ENCODE measurements at regions not wholly inside any gene's neighbourhood (a gene's known extent, or its start where the extent isn't known, plus 50 kb on each side); places are given as distances from the start of the nearest gene placed in this dataset.

- no peak for DNase-seq (ENCODE audit: insufficient read length, low spot score, missing footprints)
- no peak overlapping the region for H3K27ac ChIP-seq (ENCODE audit: low read depth, low read length)
- no peaks in the 10 kb centered on the region for H3K79me2 ChIP-seq (ENCODE audit: insufficient read depth, low read length)
- no peak overlapping the region for H3K4me3 ChIP-seq (ENCODE audit: insufficient read depth, low read length)
- H3K4me2 ChIP-seq (ENCODE audit: insufficient read depth, low read length) = no peak overlapping the region
- no peaks in the 10 kb centered on the region for H3K27me3 ChIP-seq (ENCODE audit: insufficient read depth, low read length)
- H3K36me3 ChIP-seq (ENCODE audit: insufficient read depth, low read length) = no peaks in the 10 kb centered on the region
- H3K9me3 ChIP-seq (ENCODE audit: low read depth, low read length) = no peaks in the 10 kb centered on the region
- no peaks in the 10 kb centered on the region for H3K4me1 ChIP-seq (ENCODE audit: insufficient read depth, low read length)
- no peak overlapping the region for H2AFZ ChIP-seq (ENCODE audit: low read length)
- no peaks in the 10 kb centered on the region for H4K20me1 ChIP-seq (ENCODE audit: insufficient read depth, low read length)
- TF ChIP-seq CTCF (IDR thresholded peaks at IDR 0.05; ENCODE audit: extremely low read depth, low read depth, low read length) = no peak
Observed at GRCh38 chr5:6118691-6119090, 259.7 kb downstream of the MED10 start.

GRCh38 chr5:6117212-6117611, 261.1 kb downstream of the MED10 start:
- Histone ChIP-seq H3K4me3 (ENCODE audit: insufficient read depth, low read length) (no peak overlapping the region), H3K4me1 (ENCODE audit: insufficient read depth, low read length) (no peaks in the 10 kb centered on the region), H3K79me2 (ENCODE audit: insufficient read depth, low read length) (no peaks in the 10 kb centered on the region), H3K36me3 (ENCODE audit: insufficient read depth, low read length) (no peaks in the 10 kb centered on the region), H3K9me3 (ENCODE audit: low read depth, low read length) (no peaks in the 10 kb centered on the region), H2AFZ (ENCODE audit: low read length) (no peak overlapping the region), H3K27me3 (ENCODE audit: insufficient read depth, low read length) (no peaks in the 10 kb centered on the region), H3K4me2 (ENCODE audit: insufficient read depth, low read length) (no peak overlapping the region), H4K20me1 (ENCODE audit: insufficient read depth, low read length) (no peaks in the 10 kb centered on the region), H3K27ac (ENCODE audit: low read depth, low read length) (no peak overlapping the region)
- no peak for TF ChIP-seq CTCF (IDR thresholded peaks at IDR 0.05; ENCODE audit: extremely low read depth, low read depth, low read length)
- no peak for DNase-seq (ENCODE audit: insufficient read length, low spot score, missing footprints)

GRCh38 chr5:6115852-6116251, 262.5 kb downstream of the MED10 start:
- no peak overlapping the region for H2AFZ ChIP-seq (ENCODE audit: low read length)
- H4K20me1 ChIP-seq (ENCODE audit: insufficient read depth, low read length) = no peaks in the 10 kb centered on the region
- no peaks in the 10 kb centered on the region for H3K79me2 ChIP-seq (ENCODE audit: insufficient read depth, low read length)
- H3K36me3 ChIP-seq (ENCODE audit: insufficient read depth, low read length) = no peaks in the 10 kb centered on the region
- H3K9me3 ChIP-seq (ENCODE audit: low read depth, low read length) = no peaks in the 10 kb centered on the region
- no peaks in the 10 kb centered on the region for H3K4me1 ChIP-seq (ENCODE audit: insufficient read depth, low read length)
- DNase-seq (ENCODE audit: insufficient read length, low spot score, missing footprints) = no peak
- H3K4me3 ChIP-seq (ENCODE audit: insufficient read depth, low read length) = no peak overlapping the region
- no peak for TF ChIP-seq CTCF (IDR thresholded peaks at IDR 0.05; ENCODE audit: extremely low read depth, low read depth, low read length)
- no peaks in the 10 kb centered on the region for H3K27me3 ChIP-seq (ENCODE audit: insufficient read depth, low read length)
- no peak overlapping the region for H3K4me2 ChIP-seq (ENCODE audit: insufficient read depth, low read length)
- no peak overlapping the region for H3K27ac ChIP-seq (ENCODE audit: low read depth, low read length)

DNA sequence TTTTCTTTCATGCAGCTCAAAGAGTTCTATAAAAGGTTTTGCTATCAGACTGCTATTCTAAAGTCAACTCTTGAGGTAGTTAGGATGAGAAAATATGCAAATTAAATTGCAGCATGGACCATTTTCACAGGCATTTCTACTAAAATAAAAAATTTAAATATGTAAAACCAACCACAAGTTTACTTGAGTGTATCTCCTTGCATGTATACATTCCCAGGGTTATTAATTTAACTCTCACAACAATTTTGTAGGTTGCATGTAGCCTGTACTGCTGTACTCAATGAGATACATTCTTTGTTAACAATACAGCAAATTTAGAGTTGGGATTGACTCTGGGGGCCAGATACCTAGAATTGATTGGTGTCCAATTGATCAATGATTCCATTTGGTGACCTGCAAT, 265.8 kb downstream of the MED10 start:
- H3K27ac ChIP-seq (ENCODE audit: low read depth, low read length) = no peak overlapping the region

More for the DNA sequence above, 265.8 kb downstream of the MED10 start:
- no peaks in the 10 kb centered on the region for H3K79me2 ChIP-seq (ENCODE audit: insufficient read depth, low read length)
- no peak for TF ChIP-seq CTCF (IDR thresholded peaks at IDR 0.05; ENCODE audit: extremely low read depth, low read depth, low read length)
- no peaks in the 10 kb centered on the region for H4K20me1 ChIP-seq (ENCODE audit: insufficient read depth, low read length)
- H3K4me2 ChIP-seq (ENCODE audit: insufficient read depth, low read length) = no peak overlapping the region
- no peak for DNase-seq (ENCODE audit: insufficient read length, low spot score, missing footprints)
- H3K9me3 ChIP-seq (ENCODE audit: low read depth, low read length) = no peaks in the 10 kb centered on the region
- no peak overlapping the region for H3K4me3 ChIP-seq (ENCODE audit: insufficient read depth, low read length)
- no peaks in the 10 kb centered on the region for H3K27me3 ChIP-seq (ENCODE audit: insufficient read depth, low read length)
- no peaks in the 10 kb centered on the region for H3K4me1 ChIP-seq (ENCODE audit: insufficient read depth, low read length)
- H3K36me3 ChIP-seq (ENCODE audit: insufficient read depth, low read length) = no peaks in the 10 kb centered on the region
- H2AFZ ChIP-seq (ENCODE audit: low read length) = no peak overlapping the region
